ENCODE measurements at regions not wholly inside any gene's neighbourhood (a gene's known extent, or its start where the extent isn't known, plus 50 kb on each side); places are given as distances from the start of the nearest gene placed in this dataset.

- TF ChIP-seq POLR2A (IDR thresholded peaks at IDR 0.05), result no peak
- TF ChIP-seq CTCF (IDR thresholded peaks at IDR 0.05), result no peak
- no peak for TF ChIP-seq POLR2AphosphoS5 (IDR thresholded peaks at IDR 0.05)
- no peak for TF ChIP-seq EP300 (IDR thresholded peaks at IDR 0.05)
These were observed 167.2 kb downstream of the COX18 start for GRCh38 chr4:72902354-72902753.

Measured in stomach (tissue), 4 donors.